ENCODE measurements at regions not wholly inside any gene's neighbourhood (a gene's known extent, or its start where the extent isn't known, plus 50 kb on each side); places are given as distances from the start of the nearest gene placed in this dataset.

GRCh38 chr21:15524855-15525254 is 204.9 kb upstream of the USP25 start:
- TF ChIP-seq TCF12 (IDR thresholded peaks at IDR 0.05) (no peak), TCF12 (CRISPR knock-in tag; IDR thresholded peaks at IDR 0.05) (no peak), ATF4 (CRISPR knock-in tag; IDR thresholded peaks at IDR 0.05) (no peak)
